NCI-H146 treated with DMSO at 0.1 percent for 48 hours (cell line): ENCODE measurements at regions not wholly inside any gene's neighbourhood (a gene's known extent, or its start where the extent isn't known, plus 50 kb on each side); places are given as distances from the start of the nearest gene placed in this dataset.

ENCODE experiments used
- DNase-seq: peaks from one replicate; lab custom pipeline; 2025; ENCODE audit not compliant: unreplicated experiment; lab: John Stamatoyannopoulos, UW

DNA sequence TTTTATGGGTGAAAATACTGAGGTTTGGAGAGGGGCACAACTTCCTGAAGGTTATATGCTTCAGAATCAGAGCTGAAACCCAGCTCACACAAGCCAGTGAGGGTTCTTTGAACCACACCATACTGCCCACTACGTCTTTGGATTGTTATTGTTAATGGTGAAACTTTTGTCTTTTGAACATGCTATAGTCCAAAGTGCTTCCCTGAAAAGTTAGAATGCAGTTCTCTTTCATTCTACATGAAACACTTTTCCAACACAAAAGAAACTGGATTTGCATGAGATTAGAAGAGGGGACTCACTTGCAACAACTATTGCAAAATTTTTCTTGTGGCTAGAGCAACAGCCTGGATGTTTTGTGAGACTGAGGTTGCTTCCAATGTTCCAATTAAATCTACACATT is 473.6 kb downstream of the SOX2 start:
- DNase-seq: no peak

- no peak for DNase-seq
These were observed 478.3 kb downstream of the SOX2 start for GRCh38 chr3:182190056-182190455.

GRCh38 chr3:182198345-182198744 is 486.6 kb downstream of the SOX2 start:
- no peak for DNase-seq

DNA sequence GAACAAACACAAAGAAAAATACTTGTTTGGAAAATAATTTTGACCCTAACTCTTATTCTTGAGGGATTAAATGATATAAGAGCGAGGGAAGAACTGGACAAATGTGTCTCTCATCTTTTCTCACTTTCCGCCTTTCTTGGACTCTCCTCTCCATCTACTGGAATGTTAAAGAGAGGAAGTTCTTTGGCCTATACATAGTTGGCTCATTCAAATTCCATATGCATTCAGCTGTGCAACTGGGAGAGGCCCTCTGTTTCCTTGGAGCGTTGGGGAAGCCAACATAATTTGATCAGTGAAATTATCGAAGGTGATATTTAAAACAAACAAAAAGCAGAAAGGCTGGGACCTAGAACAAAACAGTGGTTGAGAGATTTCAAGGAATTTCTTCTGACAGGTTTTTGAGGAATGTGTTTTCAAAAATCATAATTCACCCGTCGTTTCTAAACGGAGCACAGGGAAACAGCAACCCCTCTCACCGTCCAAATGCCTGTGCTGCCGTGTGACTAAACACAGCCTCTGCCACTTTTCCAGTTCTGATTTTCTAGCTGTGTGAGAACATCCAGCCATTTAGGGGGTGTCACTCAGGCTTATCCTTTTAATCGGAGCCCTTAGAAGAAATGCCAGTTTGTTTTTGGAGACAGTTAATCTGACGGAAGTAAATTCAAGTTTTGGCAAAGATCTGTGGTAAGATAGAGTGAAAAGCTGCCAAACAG is 489.9 kb downstream of the SOX2 start:
- no peak for DNase-seq

GRCh38 chr3:182212479-182213076 is 500.9 kb downstream of the SOX2 start:
- DNase-seq: peak; percentile 98

DNA sequence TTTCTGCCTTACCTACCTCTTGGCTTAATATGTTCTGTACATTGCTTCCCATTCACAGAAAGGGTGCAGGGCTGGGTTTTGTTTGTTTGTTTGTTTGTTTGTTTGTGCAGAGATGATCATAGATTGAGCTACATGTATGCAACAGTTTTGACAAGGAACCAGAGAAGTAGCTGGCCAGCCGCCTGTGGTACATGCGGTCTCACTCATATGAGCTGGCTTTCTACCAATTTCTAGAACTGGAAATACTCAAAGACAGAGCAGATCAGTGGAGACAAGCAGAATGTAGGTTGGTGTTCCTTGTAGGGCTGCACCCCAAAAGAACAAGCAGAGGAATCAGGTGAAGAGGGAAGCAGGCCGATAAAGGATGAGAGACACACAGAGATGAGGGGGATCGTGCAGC is 502.7 kb downstream of the SOX2 start:
- no peak for DNase-seq

GRCh38 chr3:182215881-182216280 is 504.2 kb downstream of the SOX2 start:
- DNase-seq: no peak

DNA sequence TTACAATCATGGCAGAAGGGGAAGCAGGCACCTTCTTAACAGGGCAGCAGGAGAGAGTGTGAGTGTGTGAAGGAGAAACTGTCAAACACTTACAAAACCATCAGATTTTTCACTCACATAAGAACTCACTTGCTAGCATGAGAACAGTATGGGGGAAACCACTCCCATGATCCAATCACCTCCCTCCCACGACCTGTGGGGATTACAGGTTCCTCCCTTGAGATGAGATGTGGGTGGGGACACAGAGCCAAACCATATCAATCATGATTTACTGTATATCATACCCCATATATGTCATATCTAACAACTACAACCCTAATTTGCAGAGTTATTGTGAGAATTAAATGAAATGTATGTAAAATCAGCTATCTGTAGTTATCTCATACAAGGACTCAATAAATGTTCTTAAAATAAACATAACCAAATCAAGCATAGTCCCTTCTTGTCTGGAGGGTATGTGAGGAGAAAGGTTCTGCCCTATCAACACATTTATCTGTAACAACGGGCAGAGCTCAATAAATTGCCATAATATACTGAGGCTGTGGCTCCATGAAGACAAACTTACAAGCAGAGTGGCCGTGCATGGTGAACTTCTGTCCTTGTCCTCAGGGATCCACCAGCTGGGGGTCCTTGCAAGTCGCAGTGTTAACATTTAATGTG is 504.7 kb downstream of the SOX2 start:
- no peak for DNase-seq

DNA sequence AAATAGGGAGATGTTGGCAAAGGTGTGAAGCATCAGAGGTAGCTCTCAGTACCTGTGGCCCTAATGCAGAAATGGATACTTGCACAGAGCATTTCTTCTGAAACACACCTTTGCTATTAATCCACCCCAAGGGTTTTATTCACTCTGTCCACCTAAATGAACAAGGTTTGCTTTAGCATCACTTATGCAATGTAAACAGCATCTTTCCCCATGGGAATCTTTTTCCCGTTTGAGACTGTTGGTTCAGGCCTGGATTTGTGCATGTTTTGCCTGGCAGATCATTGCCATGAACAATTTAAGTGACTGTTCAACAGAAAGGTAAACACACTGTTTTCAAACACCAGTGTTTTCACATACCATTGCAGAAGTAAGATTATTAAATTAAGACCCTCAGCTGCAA is 508.3 kb downstream of the SOX2 start:
- no peak for DNase-seq

DNA sequence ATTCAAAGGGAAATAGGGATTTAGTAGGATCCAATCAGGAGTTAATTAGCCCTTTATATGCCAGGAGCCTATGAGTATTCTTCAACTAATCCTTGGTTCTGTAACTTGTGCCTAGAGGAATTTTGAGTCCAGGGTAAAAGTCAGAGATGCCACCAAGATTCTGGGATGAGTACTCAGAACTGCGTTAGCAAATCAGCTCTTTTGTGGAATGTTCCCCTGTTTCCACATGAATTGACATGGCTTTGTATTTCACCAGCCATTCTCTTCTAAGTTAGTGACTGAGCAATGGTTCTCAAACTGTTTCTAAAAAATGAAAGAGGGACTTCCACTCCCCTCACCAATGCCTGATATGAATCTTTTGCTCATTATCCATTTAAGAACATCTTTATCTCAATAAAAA is 508.7 kb downstream of the SOX2 start:
- DNase-seq: no peak

GRCh38 chr3:182226995-182227394 is 515.3 kb downstream of the SOX2 start:
- no peak for DNase-seq

DNA sequence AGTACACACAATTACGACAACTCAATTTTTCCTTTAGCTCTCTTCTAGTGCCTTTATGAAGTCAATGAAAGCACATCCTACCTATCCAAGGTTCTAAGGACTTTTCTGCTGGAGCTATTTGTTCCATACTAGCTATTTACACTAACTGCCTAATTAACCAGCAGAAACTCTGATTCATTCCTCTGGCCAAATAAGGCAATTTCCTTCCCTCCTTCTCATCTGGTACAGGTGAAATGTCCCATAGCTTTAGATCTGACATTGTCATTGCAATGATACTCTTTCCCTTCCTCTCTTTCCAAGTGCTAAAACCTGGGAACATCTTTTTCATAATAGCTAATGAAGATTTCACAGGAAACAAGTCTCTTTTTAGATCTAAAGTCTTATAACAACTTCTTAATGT is 521.7 kb downstream of the SOX2 start:
- no peak for DNase-seq

DNA sequence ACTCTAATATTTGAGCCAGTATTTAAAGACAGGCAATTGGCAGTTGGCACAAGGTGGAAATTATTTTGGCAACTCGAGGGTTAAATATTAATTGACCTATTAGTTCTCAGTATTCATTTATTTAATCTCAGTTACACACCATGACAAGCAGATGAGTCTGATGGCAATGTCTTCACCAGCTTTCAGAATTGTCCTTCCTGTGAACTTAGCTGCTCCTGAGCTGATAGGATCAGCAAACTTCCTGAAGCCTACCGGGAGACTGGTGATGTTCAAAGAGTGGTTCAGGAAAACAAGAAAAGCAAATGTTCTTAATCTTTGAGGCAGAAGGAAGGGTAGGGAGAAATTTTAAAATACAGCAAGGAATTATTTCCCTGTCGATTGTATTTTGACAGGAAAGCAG is 522.2 kb downstream of the SOX2 start:
- no peak for DNase-seq

DNA sequence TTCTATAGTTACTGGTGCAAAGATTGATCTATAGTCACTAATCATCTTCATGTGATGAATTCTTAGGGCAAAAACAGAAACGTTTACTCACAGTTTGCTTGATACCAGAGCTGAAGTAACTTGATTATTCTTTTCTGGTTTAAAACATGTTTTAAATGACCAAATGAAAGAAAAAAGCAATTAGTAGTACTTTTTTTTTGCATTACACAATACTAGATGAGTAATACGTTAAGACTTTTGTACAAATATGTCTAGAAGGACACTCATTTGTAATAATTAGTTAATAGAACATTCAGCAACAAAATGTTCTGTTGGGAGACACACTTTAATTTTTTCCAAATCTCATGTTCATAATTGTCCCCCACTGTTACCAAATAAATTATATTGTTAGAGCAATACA is 523.2 kb downstream of the SOX2 start:
- DNase-seq: no peak

GRCh38 chr3:182235504-182235903 is 523.8 kb downstream of the SOX2 start:
- no peak for DNase-seq

GRCh38 chr3:182238126-182238525 is 526.4 kb downstream of the SOX2 start:
- DNase-seq: no peak

GRCh38 chr3:182239316-182239715 is 527.6 kb downstream of the SOX2 start:
- no peak for DNase-seq

GRCh38 chr3:182240474-182240873 is 528.7 kb downstream of the SOX2 start:
- DNase-seq: no peak

DNA sequence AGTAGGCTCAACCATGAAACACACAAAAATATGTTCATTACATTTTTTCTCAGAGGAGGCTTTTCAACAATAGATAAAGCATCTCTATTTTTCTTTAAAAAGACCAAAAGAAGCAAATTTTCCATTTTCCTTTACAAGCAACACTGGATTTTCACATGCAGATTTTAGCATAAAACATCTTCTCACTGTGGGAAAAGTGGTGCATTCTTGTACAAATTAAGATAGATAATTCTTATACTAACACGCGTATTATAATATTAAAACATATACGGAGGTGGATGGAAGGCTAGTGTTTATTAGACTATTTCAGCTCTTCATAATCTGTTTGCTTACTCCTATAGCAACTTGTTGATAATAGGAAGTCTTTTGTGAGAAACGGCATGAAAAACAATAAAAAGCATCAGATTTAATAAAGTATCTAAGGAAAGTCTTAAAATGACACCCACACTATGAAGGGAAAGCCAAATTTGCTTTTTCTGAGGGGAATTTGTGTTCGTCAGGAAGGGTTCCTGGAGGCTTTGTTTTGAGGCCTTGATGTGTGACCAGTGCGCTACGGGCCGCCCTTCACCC is 529.6 kb downstream of the SOX2 start:
- DNase-seq: no peak

DNA sequence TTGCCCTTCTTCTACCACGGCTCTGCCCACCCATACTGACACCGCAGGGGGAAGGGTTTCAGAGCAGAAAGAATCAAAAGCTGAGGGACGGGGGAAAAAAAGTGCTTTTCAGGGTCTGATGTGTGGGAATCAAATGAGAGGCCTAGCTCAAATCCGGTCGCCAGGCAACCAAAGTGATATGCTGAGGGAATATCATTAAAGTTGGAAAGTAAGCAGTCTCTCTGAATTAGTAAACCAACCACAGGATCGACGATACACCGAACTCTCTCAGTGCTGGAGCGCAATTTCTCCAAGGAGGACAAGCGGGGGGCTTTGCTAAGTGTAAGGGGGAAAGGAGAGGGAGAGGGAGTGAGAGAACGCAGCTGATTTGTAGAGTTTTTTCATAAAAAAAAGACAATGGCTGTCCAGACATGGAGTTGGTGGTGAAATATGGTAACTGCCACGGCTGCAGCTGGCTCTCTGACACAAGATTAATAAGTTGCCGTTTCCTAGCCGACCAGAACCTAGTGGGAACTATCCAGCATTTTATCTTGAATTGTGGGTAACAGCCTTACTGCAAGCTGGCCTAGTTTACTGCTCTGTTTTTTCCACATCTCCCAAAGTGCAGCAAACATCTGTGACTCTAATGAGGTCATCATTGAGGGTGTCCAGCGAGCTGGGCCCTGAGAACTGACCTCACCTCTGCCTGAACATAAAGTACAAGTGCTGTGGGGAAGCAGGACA is 530.2 kb downstream of the SOX2 start:
- DNase-seq: no peak

DNA sequence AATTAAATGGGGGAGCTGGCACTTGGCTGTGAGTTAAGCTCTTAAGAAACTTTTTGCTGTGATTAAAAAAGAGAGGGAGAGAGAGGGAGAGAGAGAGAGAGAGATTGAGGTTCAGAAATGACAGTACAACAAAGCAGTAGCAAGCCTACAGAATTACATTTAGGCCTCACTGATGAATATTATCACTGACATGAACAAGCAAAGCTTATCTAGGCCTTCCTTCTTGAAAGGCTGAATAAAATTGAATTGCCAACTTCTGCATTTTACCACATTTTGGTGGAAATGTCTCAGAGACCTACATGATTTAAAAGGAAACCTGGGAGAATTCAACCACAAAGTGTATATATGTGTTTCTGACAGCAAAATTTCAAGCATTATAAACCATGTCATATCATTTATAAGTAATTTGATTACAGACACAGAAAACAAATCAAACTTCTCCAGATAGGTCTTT is 530.8 kb downstream of the SOX2 start:
- DNase-seq: no peak
